ENCODE measurements at regions not wholly inside any gene's neighbourhood (a gene's known extent, or its start where the extent isn't known, plus 50 kb on each side); places are given as distances from the start of the nearest gene placed in this dataset.

DNA sequence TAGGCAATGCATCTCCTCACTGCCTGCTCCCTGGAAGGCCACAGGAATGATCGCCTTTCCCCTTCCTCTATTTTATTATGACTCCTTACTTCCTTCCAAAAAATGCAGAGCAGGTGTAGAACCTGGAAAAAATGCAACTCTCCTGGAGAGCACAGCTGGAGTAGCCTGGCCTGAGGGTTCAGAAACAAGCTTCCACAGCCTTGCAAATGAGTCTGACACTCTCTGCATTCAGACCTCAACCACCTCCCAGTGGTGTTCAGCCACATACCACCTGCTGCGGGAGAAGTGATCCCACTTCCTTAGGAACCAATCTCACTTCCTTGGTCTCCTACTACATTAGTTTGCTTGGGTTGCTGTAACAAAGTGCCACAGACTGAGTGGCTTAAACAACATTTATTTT, 368.1 kb upstream of the NOCT start:
- no peak overlapping the region for H3K4me3 ChIP-seq (ENCODE audit: low read depth, poor library complexity, severe bottlenecking)
- 85 to 88% methylated on average over 2 of the region's 2 CpGs for WGBS, 2 donors
- no peak for TF ChIP-seq POLR2A (IDR thresholded peaks at IDR 0.05)
- TF ChIP-seq CTCF (IDR thresholded peaks at IDR 0.05): no peak
- intact Hi-C loops (cut with DNase I; ENCODE audit: low total_unique reads): no loop called here
- no peak for DNase-seq (ENCODE audit: low spot score in 2 of 2)

- TF ChIP-seq POLR2A (IDR thresholded peaks at IDR 0.05): no peak
- no peak for TF ChIP-seq CTCF (IDR thresholded peaks at IDR 0.05)
- 67 to 81% methylated on average over 4 of the region's 4 CpGs for WGBS, 2 donors
- intact Hi-C loops (cut with DNase I; ENCODE audit: low total_unique reads): no loop called here
- H3K4me3 ChIP-seq (ENCODE audit: low read depth, poor library complexity, severe bottlenecking): no peak overlapping the region
- no peak for DNase-seq (ENCODE audit: low spot score in 2 of 2)
These were observed 369.2 kb upstream of the NOCT start for GRCh38 chr4:138646383-138646782.

- WGBS, 2 donors: 57 to 59% methylated on average over 4 of the region's 4 CpGs
- intact Hi-C loops (cut with DNase I; ENCODE audit: low total_unique reads): no loop called here
- no peak for TF ChIP-seq POLR2A (IDR thresholded peaks at IDR 0.05)
- TF ChIP-seq CTCF (IDR thresholded peaks at IDR 0.05): no peak
- H3K4me3 ChIP-seq (ENCODE audit: low read depth, poor library complexity, severe bottlenecking): no peak overlapping the region
- no peak for DNase-seq (ENCODE audit: low spot score in 2 of 2)
These were observed 370.3 kb upstream of the NOCT start for GRCh38 chr4:138645289-138645688.

DNA sequence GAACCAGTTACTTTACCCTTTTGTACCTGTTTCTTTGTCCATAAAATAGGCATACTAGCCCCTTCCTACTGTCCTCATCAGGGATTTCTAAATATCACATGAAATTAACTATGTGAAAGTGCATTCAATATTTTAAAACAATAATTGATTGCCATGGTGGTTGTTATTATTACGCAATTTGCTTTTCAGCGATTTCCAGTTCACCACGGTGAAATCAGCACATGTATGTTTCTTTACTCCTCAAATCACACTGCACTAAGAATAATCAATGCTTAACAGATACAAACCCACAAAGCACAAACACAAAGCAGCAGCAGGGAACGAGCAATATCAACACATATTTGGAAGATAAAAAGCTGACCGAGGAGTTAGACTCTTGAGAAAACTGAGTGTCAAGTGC, 371.3 kb upstream of the NOCT start:
- no peak for DNase-seq (ENCODE audit: low spot score in 2 of 2)
- intact Hi-C loops (cut with DNase I; ENCODE audit: low total_unique reads): no loop called here
- H3K4me3 ChIP-seq (ENCODE audit: low read depth, poor library complexity, severe bottlenecking): no peak overlapping the region
- TF ChIP-seq POLR2A (IDR thresholded peaks at IDR 0.05): no peak
- TF ChIP-seq CTCF (IDR thresholded peaks at IDR 0.05): no peak
- WGBS, 2 donors: 59 to 65% methylated on average over 5 of the region's 5 CpGs

- no peak for TF ChIP-seq CTCF (IDR thresholded peaks at IDR 0.05)
- no peak for TF ChIP-seq POLR2A (IDR thresholded peaks at IDR 0.05)
- H3K4me3 ChIP-seq (ENCODE audit: low read depth, poor library complexity, severe bottlenecking): no peak overlapping the region
- 23 to 28% methylated on average over 1 of the region's 1 CpG for WGBS, 2 donors
- intact Hi-C loops (cut with DNase I; ENCODE audit: low total_unique reads): no loop called here
- no peak for DNase-seq (ENCODE audit: low spot score in 2 of 2)
These were observed 371.8 kb upstream of the NOCT start for GRCh38 chr4:138643827-138644226.

- no peak for TF ChIP-seq POLR2A (IDR thresholded peaks at IDR 0.05)
- no peak for TF ChIP-seq CTCF (IDR thresholded peaks at IDR 0.05)
- no peak overlapping the region for H3K4me3 ChIP-seq (ENCODE audit: low read depth, poor library complexity, severe bottlenecking)
- no peak for DNase-seq (ENCODE audit: low spot score in 2 of 2)
- intact Hi-C loops (cut with DNase I; ENCODE audit: low total_unique reads): no loop called here
These were observed 376.4 kb upstream of the NOCT start for GRCh38 chr4:138639018-138639741.

All from lower leg skin (tissue), 4 donors.